ENCODE measurements at regions not wholly inside any gene's neighbourhood (a gene's known extent, or its start where the extent isn't known, plus 50 kb on each side); places are given as distances from the start of the nearest gene placed in this dataset.

DNA sequence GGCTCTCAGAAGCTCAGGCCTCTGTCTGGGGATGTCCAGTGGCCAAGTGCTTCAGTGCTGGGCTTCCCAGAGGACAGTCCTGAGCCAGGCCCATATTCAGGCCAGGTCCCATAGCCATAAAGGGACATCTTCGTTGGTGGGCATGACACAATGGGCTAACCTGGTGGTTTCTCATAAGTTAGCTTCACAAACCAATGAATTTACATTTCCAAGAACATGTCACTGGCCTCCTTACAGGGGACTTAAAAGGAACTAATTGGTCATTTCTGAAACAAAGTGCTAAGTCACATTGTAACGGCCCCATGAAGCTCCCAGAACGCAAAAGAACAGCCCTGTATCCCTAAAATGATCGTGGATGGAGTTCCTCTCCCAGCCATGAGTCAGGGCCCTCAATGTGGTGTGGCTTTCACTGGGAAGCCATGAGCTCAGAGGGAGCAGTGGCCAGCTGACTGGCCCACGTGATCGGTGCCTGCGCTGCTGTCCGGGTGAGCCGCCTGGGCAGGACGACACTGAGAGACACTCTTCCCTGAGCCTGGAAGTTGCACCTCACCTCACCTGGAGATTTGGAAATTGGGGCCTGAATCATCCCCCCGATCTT is 163.7 kb upstream of the APCDD1 start:
- no peak for DNase-seq

DNA sequence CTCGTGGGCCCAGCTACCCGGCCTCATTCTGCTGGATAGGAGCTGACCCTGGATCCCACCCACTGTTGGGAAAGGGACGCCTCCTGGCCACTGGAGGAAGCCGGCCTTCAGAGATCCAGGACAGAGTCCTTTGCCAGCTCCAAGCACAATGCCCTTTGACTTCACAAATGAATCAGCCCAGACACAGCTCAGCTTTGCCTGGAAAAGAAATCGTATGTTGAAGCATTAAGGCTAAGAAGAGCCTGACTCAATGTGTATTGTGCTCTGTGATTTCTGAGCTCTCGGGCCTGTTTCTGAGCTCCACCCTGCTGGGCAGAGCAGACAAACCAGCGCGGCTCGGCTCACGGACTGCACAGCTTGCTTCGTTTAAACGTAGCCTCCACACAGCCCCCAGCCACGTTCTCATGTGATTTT is 162.9 kb upstream of the APCDD1 start:
- no peak for DNase-seq

DNA sequence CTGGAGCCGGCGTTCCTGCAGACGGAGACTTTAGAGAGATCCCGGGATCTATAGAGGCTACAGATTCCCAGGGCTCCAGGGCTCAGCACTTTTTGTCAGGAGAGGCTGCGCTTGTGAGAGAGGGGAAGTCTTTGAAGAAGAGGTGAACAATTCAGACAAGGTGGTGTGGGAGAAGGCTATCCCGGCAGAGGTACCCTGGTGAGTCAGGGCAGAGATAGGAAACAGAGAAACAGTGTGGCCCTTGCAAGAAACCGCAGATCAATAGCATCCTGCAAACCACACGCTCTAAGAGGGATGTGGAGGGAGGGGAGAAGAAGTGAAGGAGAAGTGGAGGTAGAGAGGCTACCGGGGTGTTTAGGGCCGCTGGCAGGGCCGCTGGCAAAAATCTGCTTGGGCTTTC is 160.5 kb upstream of the APCDD1 start:
- DNase-seq: no peak

DNA sequence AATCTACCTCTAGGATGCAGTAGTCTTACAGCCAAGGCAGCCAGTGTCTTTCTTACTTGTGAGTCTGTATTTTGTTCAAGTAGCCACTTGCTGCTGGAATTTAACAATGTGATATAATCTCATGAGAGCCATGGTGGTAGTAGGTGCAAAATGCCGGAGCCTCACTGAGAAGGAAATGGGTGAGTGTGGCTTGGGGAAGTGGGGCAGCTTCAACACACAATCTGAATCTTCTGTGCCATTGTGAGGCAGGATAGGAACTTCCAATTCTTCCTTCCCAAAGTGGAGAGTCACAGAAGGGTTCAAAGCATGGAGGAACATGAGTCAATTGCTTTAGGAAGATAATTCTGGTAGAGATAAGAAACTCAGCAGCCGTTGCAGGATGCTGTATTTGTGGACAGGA is 158.7 kb upstream of the APCDD1 start:
- DNase-seq: no peak

DNA sequence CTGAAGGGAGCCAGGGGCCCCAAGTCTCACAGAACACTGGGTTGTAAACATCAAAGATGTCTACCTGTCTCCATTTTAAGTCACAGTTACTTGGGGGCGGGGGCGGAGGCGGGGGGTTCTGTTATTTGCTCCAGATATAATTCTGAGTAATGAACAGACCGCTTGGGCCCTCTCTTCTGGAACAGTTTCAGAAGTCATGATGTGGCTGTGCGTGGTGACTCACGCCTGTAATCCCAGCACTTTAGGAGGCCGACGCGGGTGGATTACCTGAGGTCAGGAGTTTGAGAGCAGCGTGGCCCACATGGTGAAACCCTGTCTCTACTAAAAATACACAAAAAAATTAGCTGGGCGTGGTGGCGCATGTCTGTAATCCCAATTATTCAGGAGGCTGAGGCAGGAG is 157.9 kb upstream of the APCDD1 start:
- DNase-seq: no peak

DNA sequence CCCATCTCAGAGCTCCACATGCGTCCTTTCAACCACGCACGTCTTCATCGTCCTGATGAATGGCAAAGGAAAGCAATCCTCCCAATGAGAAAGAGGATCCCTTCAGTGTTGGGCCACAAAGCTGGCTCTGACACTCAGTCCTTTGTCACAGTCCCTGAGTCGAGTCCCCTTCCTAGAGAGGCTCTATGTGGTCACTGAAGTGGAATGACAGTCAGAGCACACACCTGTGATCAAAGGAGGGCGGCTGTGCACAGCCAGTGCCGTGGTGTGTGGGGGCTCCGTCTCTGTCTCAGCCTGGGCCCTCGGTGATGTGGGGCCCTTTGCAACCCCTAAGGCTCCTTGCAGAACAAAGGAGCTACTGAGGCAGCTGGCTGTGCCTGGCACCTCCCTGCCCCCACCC is 157.3 kb upstream of the APCDD1 start:
- no peak for DNase-seq

DNA sequence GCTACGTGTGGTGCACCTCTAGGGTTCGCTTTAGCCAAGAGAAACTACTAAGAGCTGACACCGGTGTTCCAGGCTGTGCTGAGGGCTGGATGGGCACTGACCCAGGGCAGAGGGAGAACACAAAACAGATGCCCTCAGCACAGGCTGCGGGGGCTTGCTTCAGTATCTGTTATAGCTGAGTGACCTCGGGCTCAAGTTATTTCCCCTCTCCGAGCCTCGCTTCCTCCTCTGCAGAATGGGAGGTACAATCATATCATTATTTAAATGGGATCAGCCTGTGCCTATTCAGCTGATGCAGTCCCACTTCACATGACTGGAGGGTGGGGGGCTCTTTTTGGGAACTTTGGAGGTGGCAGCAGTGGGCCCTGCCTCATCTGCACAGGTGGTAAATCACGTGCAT is 156.1 kb upstream of the APCDD1 start:
- DNase-seq: no peak

DNA sequence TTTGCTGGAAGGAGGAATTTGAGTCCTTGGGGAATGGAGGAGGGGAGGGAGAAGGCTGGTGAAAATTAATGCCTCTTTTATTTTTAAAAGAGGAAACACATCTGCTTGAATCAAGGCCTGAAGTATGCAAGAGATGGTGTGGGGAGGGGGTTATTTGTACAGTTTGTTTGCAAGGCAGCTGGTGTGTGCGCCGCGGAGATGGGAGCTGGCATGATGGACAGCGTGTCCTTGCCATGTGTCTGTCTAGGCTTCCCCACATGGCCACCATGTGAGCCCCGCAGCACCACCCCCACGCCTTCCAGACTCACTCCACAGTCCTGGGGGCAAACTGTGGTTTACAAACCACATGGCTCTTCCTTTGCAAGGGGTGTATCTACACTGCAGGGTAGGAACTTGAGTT is 154.8 kb upstream of the APCDD1 start:
- no peak for DNase-seq

DNA sequence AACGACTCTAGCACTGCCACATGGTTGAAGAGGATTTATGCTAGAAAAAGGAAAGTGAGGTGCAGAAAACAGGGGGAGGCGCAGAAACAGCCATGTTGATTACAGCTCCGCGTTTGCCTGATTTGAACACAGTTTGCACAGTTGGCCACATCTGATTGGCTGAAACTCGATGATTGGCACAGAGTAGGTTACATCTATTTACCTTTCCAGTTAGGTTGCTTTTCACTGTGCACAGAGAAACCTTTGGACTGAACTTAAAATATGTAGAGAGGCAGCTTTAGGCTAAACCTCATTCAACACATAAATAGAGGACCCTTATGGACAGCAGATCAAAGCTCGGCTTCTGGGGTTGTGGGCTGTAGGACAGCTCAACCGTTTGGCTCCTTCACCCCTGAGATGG is 153.7 kb upstream of the APCDD1 start:
- no peak for DNase-seq

DNA sequence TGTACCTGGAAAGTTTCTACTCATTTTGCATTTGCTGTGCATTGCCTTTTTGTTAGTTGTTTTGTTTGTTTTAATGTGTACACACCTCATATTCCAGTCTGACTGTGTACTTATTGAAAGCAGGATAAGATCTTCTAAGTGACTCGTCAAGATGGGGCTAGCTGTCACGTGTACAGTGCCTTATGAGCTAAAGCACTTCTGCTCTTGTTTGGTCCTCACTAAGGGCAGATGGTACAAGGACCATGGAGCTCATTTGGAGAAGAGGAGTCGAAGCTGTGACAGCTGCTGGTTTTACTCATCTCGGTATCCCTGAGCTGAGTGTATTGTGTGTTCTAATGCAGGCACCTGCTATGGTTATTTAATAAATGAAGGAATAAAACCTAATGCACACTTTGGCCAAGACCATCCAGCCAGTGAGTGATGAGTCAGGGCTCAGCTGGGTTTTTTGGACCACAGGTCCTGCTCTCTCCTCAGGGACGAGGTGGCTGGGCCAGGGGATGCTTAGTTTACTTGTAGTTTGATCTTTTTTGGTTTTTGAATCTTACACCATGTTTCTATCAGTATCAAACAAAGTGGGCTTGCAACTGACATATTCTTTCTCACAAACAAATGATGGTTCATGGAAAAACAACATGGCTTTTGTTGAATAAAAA is 152.5 kb upstream of the APCDD1 start:
- no peak for DNase-seq

DNA sequence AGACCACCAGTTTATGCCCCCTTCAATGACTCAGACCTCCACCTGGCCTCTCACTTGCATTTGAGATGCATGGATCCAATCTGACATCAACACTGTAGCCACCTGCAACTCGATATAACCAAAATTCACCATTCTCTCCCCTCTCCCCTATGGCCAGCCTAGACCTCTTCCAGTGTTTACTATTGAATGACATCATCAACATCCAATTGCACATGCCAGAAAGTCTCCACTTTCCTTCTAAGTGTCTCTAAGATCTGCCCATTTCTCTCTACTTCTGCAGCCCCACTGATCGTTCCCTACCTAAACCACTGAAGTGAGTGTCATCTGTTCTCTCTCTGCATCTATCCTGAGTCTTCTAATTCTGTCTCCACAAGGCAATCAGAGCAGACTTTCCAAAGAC is 151.3 kb upstream of the APCDD1 start:
- DNase-seq: no peak

DNA sequence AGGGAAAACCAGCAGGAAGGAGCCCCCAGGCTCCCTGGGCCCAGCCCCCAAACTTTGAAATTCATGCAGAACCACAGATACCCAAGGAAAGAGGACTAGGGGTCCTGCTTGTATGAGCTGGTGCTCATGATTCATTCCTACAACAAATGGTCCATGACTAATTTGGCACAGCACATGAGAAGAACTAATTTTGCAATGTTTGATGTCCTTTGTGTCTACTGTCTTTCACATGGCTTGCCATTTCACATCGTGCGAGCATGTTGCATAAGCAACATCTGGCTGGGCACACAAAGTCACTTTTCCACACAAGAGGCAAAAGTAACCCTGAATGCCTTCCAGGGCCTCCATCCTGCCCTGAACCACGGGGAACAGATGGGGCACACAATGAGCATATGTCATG is 149.6 kb upstream of the APCDD1 start:
- no peak for DNase-seq

DNA sequence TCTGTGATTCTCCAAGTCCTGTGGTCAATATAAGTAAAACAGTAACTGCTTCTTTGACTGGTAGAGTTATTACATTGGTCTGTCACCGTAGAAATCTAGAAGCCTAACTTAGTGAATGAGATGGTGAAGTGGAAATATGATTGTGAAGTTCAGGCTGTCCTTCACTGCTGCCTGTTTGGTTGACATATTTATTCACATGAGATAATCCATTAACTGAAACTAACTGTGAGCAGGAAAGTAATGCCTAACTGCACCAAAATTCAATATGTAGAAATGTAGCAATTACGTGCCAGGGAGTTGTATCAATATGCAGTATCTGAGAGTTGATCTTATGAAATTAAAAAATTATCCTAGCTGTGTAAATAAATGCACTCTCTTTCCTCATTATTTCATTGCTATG is 147.7 kb upstream of the APCDD1 start:
- DNase-seq: no peak

DNA sequence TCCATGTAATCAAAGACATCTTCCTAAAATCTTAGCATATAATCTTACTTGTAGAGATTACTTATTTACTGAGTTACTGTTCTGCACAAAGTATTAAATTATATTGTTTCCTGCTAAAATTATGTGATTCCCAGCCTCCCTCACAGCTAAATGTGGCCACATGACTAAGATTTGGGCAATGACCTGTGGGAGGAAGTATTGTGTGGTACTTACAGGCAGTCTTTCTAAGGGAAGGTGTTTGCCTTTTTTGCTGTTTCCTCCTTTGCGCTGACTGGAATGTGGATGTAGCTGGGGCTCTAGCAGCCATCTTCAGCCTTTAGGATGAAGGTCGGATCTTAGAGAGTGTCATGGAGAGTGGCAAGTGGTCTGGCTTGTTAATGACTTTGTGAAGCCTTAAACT is 146.3 kb upstream of the APCDD1 start:
- no peak for DNase-seq

DNA sequence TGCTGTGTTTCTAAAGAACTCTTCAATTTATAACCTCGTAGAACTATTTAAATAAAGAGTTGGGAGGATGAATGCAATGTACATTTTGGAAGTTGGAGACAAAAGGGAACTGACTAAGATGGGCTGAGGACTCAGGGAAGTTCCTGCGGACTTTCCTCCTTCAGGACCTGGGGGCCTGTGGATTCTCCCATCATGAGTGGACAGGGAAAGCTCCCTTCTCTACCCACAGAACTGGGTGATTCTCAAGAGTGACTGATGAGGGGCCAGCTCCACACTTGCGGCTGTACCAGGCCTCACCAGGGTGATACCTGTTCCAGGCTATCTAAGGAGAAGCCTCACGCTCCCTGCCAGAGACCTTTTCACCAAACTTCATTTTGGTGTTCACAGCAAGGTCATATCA is 143.8 kb upstream of the APCDD1 start:
- DNase-seq: no peak

DNA sequence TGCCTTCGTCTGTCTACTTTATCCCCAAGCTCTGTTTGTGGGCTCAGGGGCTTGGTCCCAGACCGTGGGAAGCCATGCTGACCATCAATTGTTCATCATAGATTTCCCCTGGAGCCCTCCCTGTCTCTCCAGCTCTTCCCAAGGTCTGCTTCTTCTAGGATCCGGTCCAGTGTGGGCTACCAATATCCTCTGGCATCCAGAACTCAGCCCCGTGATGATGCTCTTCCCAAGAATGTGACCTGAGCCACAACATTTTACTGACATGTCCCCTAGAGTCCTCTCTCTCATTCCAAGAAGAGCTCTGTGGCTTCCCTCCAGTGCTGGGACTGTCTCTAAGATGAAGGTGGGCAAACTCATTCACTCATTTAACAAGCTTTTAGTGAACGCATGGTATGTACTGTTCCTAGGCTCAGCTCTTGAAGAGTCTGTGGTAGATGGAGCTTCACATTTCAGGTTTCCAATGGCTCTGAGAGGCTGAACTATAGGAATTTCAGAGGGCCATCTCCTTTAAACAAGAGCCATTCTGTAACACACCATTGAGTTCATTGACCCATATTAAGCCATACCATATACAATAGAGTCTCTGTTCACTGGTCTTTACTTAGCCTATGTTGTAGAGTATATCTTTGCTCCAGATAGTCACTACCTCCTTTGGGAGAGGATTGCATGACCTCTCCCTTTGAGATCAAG is 142.0 kb upstream of the APCDD1 start:
- DNase-seq: no peak

DNA sequence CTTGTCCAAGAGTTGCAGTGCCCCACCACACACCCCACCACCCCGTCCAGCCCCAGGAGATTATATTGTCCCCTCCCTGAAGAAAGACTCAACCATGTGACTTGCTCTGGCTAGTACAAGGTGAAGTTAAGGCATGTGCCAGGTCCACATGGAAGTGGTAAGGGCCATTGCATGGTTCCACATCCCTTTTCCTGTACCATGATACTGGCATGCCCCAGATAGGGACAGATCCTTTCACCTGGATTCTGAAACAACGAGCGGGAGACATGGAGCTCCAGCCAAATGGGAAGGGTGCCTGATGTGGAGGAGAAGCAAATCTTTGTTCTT is 141.5 kb upstream of the APCDD1 start:
- DNase-seq: no peak

DNA sequence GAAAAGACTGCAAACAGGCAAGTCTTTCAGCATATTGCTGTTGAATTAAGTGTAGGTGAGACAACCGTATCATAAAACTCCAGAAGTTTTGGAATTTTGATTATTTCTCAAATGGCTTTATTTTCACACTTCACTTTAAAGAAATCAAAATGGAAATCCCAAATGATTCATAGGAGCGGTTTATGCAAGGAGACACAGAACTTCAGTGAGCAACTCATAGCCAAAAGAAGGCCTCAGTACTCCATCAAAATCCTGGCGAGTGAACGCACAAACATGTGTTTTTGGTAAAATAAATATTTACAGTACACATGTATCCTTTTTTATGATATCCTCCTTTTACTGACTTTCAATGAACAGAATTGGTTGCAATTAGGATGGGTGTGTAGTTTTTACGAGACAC is 140.4 kb upstream of the APCDD1 start:
- no peak for DNase-seq

DNA sequence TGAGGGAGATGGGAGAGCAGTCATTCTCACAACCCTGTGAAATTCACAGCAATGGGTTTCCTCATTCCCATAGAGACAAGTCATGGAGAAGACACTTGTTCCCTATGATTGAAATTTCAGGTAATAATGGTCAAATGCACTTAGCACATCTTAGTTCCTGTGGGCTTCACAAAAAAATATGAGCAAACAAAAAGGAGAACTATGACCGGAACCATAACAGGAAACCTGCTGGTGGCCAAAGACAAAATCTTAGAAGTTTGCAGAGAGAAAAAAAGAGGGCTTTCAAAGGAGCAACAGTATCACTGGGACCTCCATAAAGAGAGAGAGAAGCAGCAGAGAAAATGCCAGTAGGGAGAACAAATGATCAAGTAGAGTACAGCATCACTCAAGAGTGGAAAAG is 138.9 kb upstream of the APCDD1 start:
- DNase-seq: no peak

DNA sequence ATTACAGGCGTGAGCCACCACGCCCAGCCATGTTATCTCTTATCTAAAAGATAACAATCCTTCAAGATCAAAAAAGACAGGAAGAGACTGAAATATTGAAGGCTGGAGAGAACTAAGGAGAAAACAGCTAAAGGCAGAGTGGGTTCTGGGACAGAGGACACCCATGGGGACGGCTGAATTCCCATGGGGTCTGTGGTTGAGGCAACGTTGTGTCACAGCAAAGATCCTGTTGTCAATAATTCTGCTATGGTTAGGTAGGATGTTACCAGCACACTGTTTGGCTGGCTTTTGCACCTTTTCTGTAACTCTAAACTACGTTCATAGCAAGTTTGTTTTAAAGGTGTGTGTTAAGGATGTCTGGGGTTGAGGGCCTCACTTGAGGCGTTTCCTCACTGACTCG is 137.7 kb upstream of the APCDD1 start:
- DNase-seq: no peak

DNA sequence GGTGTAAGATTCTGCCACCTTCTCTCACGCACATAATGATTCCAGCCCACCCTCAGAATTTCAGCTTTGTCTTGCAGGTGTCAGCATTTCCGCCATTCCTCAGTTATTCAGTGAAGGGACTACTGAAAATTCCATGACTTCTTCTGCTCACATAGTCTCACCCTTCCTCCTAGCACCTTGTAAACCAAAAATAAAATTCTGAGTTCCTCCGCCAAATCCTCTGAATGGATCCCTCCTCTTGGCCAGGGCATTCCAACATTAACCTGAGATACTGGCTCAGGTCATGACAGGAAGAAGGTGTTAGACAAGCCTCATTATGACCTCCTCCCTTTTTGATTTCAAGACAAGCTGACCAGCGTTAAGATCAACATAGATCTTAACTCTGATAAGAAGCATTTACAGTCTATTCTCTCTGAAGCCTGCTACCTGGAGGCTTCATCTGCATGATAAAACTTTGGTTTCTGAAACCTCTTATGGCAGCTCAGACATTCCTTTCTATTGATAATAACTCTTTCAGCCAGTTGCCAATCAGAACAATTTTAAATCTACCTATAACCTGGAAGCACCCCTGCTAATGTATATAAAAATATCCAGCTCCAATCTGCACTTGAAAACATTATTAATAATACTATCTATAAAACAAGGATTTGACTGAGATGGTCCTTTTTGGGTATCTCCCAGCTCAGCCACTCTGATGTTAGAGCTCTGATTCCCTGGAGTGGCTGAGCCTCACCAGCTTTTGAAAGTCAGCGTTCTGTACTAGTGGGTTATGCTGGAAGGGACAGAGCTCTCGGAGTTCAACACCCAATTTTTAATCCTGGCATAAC is 136.4 kb upstream of the APCDD1 start:
- DNase-seq: no peak

DNA sequence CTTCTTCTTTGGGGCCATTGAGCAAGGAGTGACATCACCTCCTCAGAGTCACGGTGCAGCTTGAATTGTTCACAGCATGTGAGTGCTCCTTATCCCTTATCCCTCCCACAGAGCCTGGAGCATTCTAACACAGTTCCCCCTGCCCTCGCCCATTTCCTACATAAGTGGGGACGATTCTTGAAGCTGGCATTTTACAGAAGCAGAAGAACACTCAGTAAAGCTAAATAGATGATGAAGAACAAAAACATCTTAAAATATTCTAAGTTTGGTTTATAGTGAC is 135.8 kb upstream of the APCDD1 start:
- DNase-seq: no peak

DNA sequence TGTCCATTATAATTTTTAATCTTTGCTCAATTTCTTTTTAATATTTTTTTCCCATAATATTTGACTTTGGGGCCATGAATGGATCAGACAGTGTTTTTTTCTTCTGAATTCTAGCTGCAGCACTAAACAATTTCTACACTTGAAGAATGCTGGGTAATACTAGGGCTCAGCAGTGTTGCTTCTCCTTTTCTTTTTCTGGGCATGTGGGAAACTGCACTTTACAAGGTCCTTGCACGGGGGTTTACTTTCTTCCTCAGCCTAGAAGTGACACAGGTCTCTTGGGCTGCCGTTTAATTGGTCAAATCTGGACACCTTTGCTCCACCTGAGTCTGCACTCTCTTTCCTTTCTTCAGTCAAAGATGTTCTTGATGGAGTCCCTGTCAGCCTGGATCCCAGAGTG is 135.4 kb upstream of the APCDD1 start:
- no peak for DNase-seq

DNA sequence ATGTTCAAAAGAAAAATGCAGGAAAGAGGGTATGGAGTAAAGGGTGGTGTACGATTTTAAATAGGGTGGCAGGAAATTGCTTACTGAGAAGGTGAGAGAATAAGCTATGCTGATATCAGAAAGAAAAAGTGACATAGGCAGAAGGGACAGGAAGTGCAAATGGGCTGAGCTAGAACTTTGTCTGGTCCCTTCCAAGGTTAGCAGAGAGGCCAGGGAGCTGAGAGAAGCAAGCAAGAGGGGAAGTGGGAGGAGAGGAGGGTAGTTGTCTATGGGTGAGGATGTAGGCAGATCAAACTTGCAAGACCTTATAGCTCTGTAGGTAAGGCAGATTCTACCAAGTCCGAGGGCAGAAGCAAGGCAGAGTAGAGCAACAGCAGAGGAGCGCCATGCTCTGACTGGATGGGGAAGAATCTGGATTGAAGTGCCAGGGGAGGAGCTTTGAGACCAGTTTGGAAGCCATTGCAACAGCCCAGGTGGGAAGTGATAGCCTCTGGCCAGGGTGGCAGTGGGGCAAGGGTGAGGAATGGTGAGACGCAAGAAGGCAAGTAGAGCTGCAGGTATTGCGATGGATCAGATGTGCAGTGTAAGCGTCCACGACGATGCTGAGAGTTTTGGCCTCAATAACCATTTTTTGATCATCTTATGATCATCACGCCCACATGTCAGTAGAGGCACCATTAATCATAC is 134.4 kb upstream of the APCDD1 start:
- DNase-seq: no peak

Measured in NCI-H187 (cell line).